ENCODE measurements at regions not wholly inside any gene's neighbourhood (a gene's known extent, or its start where the extent isn't known, plus 50 kb on each side); places are given as distances from the start of the nearest gene placed in this dataset.
"Not testable (repeated sequence)": the region's sequence is repeated elsewhere in the genome, so short reads cannot be mapped to it uniquely, and the experiment has no call there.

DNA sequence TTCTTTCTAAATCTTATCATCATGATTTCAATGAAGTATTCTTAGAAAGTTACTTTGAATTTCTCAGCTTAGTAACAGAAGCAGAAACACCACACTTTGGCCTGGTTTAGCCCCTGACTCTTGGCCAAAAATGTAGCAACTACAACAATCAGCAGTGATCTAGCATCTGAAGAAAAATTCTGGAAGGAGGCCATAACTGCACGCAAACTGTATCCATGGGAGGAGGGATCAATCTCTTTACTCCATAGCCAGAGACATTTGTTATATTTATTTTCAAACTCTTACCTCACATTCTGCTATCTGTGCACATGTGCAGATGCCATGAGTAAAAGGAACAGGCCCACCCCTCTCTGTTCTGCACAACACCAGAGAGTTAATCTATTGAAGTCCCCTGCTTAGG lies 251.0 kb upstream of the P2RY1 start:
- no peak for DNase-seq

DNA sequence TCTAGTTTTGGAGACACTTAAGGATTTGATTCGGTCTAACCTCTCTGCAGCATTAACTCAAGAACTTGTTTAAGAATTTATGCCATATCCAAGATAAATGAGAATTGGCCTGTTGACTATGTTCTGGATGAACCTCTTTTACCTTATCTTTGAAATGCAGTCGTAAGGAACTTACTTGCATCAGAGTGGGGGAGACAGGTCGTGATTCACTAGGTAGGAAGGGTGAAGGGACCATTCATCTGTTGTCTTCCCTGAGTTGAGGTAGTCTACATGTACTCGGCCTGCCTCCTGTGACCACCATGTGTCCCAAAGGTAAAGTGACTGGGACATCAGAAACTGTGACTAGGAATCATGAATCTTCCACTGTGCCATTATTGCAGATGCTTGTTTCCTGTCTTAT lies 248.0 kb upstream of the P2RY1 start:
- no peak for DNase-seq

DNA sequence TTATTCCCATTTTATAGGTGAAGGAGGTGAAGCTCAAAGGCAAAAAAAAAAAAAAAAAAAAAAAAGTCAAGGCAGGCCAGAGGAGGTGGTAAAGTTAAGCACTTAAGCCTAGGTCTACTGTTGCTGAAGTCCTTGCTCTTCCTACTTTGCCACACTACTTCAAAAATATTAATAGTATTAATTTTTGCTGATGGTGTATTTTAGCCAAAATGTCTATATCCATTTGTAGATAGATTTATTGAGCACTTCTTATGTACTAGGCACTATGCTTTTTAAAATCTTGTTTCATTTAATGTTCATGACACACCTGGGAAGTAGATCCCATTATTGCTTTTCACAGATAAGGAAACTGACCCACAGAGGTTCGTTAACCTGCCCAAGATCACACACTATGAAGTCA lies 247.1 kb upstream of the P2RY1 start:
- no peak for DNase-seq

DNA sequence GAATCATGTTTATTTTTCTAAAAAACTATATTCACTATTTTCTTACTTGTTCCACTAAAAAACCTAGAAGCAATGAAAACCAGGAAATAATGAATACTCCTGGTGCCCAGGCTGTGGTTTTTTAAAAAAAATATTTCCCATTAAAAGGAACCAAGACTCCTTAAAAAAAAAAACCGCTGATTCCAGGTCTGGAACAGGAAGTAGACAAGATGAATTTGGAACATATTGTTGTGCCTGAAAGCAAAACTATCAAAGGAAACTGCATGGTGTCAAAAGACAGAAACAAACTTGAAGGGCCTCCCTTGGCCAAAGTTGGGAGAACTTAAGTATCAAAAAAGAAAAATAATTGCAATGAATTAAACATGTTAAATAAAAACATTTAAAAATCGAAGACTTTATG lies 245.3 kb upstream of the P2RY1 start:
- no peak for DNase-seq

GRCh38 chr3:152591515-152591914 lies 243.4 kb upstream of the P2RY1 start:
- DNase-seq = no peak

- no peak for DNase-seq
Measured at GRCh38 chr3:152593242-152593641, 241.7 kb upstream of the P2RY1 start.

GRCh38 chr3:152595975-152596821 lies 238.7 kb upstream of the P2RY1 start:
- no peak for DNase-seq

- not testable (repeated sequence) for DNase-seq
Measured at GRCh38 chr3:152596832-152597231, 238.1 kb upstream of the P2RY1 start.

GRCh38 chr3:152606146-152606545 lies 228.8 kb upstream of the P2RY1 start:
- DNase-seq = no peak

- no peak for DNase-seq
Measured at GRCh38 chr3:152607179-152607578, 227.8 kb upstream of the P2RY1 start.

GRCh38 chr3:152608696-152609594 lies 226.0 kb upstream of the P2RY1 start:
- DNase-seq = no peak

DNA sequence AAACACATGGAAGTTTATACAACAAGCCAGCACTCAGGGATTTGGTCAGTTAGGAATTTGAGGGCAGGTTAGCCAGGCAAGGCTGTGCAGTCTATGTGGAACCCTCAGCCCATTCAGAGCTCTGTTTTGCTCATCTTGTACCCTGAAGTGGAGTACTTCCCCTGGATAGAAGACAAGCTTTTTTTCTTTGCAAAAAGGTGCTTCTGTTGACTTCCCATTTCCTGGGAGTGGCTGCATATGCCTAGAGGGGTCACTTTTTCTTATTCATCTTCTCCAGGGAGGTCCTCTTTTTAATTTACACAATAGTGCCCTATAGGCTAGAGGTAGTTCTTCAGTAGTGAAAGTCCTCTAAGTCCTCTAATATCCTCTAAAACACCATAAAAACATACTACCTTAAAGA lies 225.0 kb upstream of the P2RY1 start:
- DNase-seq = no peak

DNA sequence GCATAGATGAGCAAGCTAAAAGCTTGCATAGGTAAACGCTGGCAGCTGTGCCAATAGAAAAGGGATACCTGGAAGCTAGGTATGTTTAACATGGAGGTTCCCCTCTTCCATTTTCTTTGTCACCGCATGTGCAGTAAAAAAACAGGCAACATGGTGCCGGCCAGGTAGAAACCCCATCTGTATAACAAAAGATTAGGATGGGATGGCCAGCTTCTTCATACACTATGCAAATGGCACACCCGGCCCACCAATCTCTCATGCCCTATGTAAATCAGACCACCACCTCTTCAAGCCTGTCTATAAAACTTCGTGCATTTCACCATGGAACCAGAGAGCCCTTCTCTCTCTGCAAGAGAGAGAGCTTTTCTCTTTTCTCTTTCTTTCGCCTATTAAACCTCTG lies 224.3 kb upstream of the P2RY1 start:
- peak; percentile 10 for DNase-seq

DNA sequence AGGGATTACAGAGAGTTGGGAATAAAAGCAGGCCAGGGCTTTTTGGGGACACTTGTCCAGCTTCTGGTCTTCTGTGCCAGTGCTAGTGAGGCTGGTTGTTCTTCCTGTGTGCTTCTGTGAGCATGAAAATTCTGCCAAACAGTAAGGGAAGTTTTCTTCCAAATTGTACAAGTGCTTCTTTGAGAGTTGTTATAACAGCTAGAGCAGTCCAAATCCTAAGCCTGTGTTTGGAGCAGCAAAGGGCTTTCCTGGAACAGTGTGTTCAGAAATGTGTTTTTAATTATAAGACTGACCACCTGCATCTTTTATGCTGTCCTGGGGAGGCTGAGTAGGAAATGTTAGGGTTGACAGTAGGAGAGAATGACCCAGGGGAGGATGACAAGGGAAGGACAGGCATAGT lies 223.0 kb upstream of the P2RY1 start:
- no peak for DNase-seq

- no peak for DNase-seq
Measured at GRCh38 chr3:152613851-152614250, 221.1 kb upstream of the P2RY1 start.

DNA sequence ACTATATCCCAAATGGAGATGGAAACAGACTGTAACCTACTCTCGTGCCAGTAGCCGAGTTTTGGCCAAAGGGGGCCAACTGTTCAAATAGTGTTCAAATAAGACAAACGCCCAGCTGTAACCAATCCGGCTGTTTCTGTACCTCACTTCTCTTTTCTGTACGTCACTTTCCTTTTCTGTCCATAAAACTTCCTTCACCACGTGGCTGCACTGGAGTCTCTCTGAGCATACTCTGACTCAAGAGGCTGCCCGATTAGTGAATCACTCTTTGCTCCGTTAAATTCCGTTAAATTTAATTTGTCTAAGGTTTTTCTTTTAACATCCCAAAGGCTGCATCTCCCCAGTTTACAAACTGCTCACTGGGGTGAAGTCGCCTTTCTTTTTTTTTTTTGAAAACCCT lies 219.2 kb upstream of the P2RY1 start:
- DNase-seq = no peak

DNA sequence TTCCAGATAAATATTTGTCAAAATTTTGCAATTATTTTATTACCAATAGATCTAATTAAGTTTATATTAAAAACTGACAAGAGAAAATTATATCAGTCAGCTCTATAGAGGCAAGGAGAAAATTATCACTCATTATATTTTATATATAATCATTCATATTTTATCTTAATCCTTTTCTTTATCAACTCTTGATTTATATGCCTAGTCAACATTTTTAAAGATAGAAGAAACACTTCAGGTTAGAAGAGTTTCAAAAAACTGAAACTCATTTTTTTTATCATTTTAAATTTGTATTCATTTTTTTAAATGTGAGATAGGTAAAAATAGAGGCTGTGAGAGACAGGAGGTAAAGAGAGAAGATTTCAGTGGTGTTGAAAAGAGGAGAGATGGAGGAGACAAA lies 217.3 kb upstream of the P2RY1 start:
- DNase-seq = no peak

DNA sequence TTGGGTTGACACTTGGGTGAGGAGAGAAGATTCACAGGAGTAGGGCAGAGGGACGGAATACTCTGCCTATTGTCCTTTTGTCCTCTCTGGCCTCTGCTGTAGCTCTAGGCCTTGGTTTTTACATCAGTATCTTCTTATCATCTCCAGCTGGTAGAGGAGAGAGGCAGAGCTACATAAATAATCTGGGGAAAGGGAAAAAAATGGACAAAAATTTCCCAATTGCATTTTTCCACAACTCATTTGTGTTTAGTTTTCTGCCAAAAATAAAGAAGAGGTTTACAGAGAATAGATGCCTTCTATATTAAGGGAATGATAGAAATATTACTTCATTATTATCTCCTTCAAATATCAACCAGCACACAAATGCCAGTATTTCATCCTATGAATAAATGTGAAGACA lies 216.4 kb upstream of the P2RY1 start:
- DNase-seq = no peak

GRCh38 chr3:152619691-152620090 lies 215.2 kb upstream of the P2RY1 start:
- no peak for DNase-seq

DNA sequence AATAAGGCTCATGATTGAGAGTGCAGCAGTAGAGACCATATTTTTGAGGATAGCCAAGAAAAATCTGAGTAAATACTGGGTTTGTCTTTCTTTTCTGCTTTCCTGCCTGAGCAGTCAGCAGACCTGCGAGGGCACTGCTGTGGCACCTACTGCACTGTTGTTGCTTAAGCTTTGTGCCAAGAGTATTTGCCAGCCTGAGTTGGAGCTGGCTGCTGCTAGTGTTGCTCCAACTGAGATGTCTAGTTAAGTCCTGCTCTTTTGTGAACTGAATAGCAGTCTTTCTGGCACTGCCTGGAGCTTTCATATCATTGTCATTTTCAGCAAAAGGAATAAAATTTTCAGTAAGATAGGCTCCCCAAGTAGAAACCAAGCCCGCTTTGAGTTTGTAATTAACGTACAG lies 214.5 kb upstream of the P2RY1 start:
- no peak for DNase-seq

- DNase-seq = no peak
Measured at GRCh38 chr3:152621006-152621868, 213.7 kb upstream of the P2RY1 start.

DNA sequence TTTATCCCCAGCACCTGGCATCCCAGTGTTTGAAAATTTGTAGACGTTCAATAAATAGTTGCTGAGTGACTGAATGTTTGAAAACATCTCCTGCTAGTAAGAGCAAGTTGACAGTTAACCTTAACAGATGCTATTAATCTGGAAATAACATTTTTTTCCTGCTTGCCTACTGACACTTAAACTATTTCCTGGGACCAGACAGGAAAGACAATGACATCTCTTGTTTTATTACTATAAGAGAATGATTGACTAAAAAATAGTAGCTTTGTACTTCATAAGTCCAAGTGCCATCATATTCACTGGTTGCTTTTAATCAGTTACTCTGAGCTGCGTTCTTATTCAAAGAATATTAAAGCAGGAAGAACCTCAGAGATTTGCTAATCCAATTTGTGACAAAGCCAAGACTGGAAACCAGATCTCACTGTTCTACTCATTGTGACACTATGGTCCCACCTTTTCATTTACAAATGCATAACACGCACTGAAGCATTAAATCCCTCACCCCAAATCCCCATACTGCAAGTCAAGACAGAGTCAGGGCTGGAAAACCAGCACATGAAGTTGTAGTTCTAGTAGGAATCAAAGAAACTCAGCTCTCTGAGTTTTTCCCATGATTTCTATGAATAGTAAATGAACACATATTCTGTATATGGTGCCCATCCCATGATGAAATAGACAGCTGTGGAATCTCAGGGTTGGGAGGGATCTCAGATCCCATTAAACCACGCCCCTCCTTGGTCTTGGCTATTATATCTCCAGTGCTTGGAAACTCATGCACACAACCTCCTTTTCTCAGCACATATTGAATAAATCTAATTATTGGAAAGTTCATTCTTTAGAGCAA lies 212.7 kb upstream of the P2RY1 start:
- DNase-seq = no peak

Measured in NCI-H774 (cell line).